Right lobe of liver (tissue), 6 donors: ENCODE measurements at regions not wholly inside any gene's neighbourhood (a gene's known extent, or its start where the extent isn't known, plus 50 kb on each side); places are given as distances from the start of the nearest gene placed in this dataset.

ENCODE experiments used
- ATAC-seq, 4 donors: fragments of 200-7000 bp; cut with Tn5 transposase; one replicate each; pipeline ENCODE4 v1.9.1; 2020; ENCODE audit warnings: mild to moderate bottlenecking in 4 of 4, moderate library complexity in 4 of 4
- DNase-seq, 3 donors: peaks; one replicate each; pipeline ENCODE4 v3.0.0-alpha.2; 2020
- H3K27ac ChIP-seq, 3 donors: fragments of 200-600 bp; one replicate each; pipeline ENCODE4 v1.8.0; 2022
- H3K27me3 ChIP-seq, 2 donors: fragments of 200-600 bp; one replicate each; pipeline ENCODE4 v1.8.0; 2022
- H3K36me3 ChIP-seq, 4 donors: fragments of 200-600 bp; sonication (generic) in 1 of 4; one replicate each; pipeline versions ENCODE4 v1.5.1 to v1.8.0; 2017 to 2022; ENCODE audit warnings: control low read depth in 1 of 4
- H3K4me1 ChIP-seq, 4 donors: fragments of 200-600 bp; sonication (generic) in 1 of 4; one replicate each; pipeline versions ENCODE4 v1.5.1 to v1.8.0; 2017 to 2022; ENCODE audit warnings: control low read depth in 1 of 4
- H3K4me3 ChIP-seq, 3 donors: fragments of 200-600 bp; one replicate each; pipeline ENCODE4 v1.8.0; 2022
- H3K9me3 ChIP-seq, 4 donors: fragments of 200-600 bp; sonication (generic) in 1 of 4; one replicate each; pipeline versions ENCODE4 v1.5.1 to v1.8.0; 2017 to 2022; ENCODE audit warnings: control low read depth in 1 of 4
- POLR2A ChIP-seq: fragments of 450-650 bp; IDR thresholded peaks from one replicate; pipeline ENCODE4 v1.6.1; 2017; ENCODE audit warnings: antibody characterized with exemption, mild to moderate bottlenecking
- WGBS: methylation state at CpG from one replicate; pipeline ENCODE4 v1.1.6; 2018; ENCODE audit warnings: low coverage, low lambda C conversion rate; ENCODE audit not compliant: insufficient coverage; ENCODE audit errors: missing lambda C conversion rate; 5-methylcytosine and 5-hydroxymethylcytosine counted together
- intact Hi-C, 2 donors: fragments of 100-400 bp; cut with DNase I; formaldehyde crosslinking; loops; one replicate each; pipeline versions ENCODE4 v1.11.2 to v1.14.1; 2022
- TF ChIP-seq, protein P1 (sequence below), 4 donors: fragments of 200-600 bp in 3 of 4; fragments of 450-650 bp in 1 of 4; IDR thresholded peaks; one replicate each; pipeline versions ENCODE4 v1.5.1 to v1.8.0; 2016 to 2022; ENCODE audit warnings: antibody characterized with exemption in 4 of 4, mild to moderate bottlenecking in 2 of 4
- donor health status: DM: no; HTN: yes; CAD: no.
- donor health status: DM: no; HTN: no; CAD: no.
- donor health status: DM: no; HTN: no; CAD: no.
- donor health status: DM: no; HTN: yes; CAD: no.
- donor health status: DM: no; HTN: yes; CAD: no.

- no peak for DNase-seq
- H3K9me3 ChIP-seq: no peaks in the 10 kb centered on the region
Measured at GRCh38 chr19:30815889-30816580, 443.9 kb downstream of the ZNF536 start.

GRCh38 chr19:30812099-30812678 lies 440.0 kb downstream of the ZNF536 start:
- no peaks in the 10 kb centered on the region for H3K36me3 ChIP-seq
- TF ChIP-seq POLR2A: no peak
- TF ChIP-seq, protein P1, sequence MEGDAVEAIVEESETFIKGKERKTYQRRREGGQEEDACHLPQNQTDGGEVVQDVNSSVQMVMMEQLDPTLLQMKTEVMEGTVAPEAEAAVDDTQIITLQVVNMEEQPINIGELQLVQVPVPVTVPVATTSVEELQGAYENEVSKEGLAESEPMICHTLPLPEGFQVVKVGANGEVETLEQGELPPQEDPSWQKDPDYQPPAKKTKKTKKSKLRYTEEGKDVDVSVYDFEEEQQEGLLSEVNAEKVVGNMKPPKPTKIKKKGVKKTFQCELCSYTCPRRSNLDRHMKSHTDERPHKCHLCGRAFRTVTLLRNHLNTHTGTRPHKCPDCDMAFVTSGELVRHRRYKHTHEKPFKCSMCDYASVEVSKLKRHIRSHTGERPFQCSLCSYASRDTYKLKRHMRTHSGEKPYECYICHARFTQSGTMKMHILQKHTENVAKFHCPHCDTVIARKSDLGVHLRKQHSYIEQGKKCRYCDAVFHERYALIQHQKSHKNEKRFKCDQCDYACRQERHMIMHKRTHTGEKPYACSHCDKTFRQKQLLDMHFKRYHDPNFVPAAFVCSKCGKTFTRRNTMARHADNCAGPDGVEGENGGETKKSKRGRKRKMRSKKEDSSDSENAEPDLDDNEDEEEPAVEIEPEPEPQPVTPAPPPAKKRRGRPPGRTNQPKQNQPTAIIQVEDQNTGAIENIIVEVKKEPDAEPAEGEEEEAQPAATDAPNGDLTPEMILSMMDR (IDR thresholded peaks at IDR 0.05): no peak
- H3K9me3 ChIP-seq: no peaks in the 10 kb centered on the region
- no peak for DNase-seq
- no peak overlapping the region for H3K4me3 ChIP-seq
- ATAC-seq: no peak
- no peaks in the 10 kb centered on the region for H3K4me1 ChIP-seq
- intact Hi-C loops: no loop called here
- H3K27me3 ChIP-seq: no peaks in the 10 kb centered on the region
- H3K27ac ChIP-seq: no peak overlapping the region
- WGBS: 23% methylated on average over 6 of the region's 8 CpGs

More at GRCh38 chr19:30815889-30816580, 443.9 kb downstream of the ZNF536 start:
- intact Hi-C loops: no loop called here
- no peaks in the 10 kb centered on the region for H3K27me3 ChIP-seq
- H3K4me1 ChIP-seq: no peaks in the 10 kb centered on the region
- no peaks in the 10 kb centered on the region for H3K36me3 ChIP-seq
- no peak overlapping the region for H3K4me3 ChIP-seq
- ATAC-seq: no peak
- H3K27ac ChIP-seq: no peak overlapping the region
- TF ChIP-seq POLR2A: no peak
- TF ChIP-seq, protein P1 (IDR thresholded peaks at IDR 0.05): no peak

DNA sequence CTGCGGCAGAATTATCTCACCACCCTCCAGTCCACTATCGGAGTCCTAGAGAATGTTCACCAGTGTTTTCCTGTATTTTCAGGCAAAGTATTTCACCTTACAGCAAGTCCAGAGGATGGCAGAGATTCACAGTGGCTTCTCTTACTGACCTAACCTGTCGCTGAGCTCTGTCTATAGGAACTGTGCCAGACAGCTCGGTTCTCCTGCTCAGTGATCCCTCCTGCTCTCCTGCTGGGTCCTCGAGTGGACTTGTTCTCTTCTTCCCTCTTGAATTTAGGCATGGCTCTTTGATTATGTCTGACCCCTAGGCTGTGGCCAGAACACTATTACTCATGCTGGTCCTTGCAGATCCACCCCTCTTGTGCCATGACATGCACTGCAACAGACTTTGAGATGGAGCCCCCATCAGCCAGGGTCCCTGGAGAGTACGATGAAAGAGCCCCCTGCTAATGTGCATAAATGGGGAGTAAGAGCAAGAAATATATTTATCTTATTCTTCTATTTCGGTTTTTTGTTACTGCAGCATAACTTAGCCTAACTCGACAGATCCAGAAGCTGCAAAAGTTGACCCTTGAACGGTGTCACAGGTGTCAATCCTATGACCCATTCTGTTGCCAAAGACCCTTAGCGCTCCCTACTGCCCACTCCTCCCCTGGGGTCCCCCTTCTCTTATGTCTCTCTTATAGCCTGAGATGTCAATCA lies 439.4 kb downstream of the ZNF536 start:
- no peak for ATAC-seq
- TF ChIP-seq POLR2A: no peak
- 47% methylated on average over 8 of the region's 10 CpGs for WGBS

GRCh38 chr19:30810726-30811125 lies 438.5 kb downstream of the ZNF536 start:
- no peak for ATAC-seq
- no peak for TF ChIP-seq POLR2A
- TF ChIP-seq, protein P1 (IDR thresholded peaks at IDR 0.05): no peak
- no peak overlapping the region for H3K27ac ChIP-seq
- no peaks in the 10 kb centered on the region for H3K9me3 ChIP-seq
- H3K27me3 ChIP-seq: no peaks in the 10 kb centered on the region
- H3K36me3 ChIP-seq: no peaks in the 10 kb centered on the region
- intact Hi-C loops: no loop called here
- 40% methylated on average over 4 of the region's 4 CpGs for WGBS
- DNase-seq: no peak
- H3K4me3 ChIP-seq: no peak overlapping the region
- no peaks in the 10 kb centered on the region for H3K4me1 ChIP-seq

More for the DNA sequence above, 439.4 kb downstream of the ZNF536 start:
- Histone ChIP-seq H3K27me3 (no peaks in the 10 kb centered on the region), H3K4me3 (no peak overlapping the region), H3K27ac (no peak overlapping the region), H3K9me3 (no peaks in the 10 kb centered on the region), H3K36me3 (no peaks in the 10 kb centered on the region), H3K4me1 (no peaks in the 10 kb centered on the region)
- intact Hi-C loops: no loop called here
- DNase-seq: no peak

DNA sequence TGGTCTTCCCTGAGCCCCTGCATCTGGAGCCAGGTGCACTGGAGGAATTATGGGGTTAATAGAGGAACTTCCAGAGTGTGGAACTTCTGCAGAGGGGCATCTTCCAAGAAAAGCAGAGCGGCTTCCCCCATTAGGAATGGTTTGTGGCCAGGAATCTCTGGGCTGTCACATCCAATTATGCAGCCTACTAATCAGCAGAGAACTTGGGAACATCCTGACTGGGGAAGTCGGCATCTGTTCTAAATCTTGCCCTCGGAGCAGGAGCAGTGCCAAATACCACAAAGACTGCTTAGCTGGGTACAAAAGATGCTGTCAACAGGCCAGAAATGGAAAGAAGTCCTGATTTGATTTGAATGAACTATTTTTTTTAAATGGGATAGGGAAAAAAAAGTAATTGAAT lies 435.1 kb downstream of the ZNF536 start:
- no peak for DNase-seq
- TF ChIP-seq POLR2A: no peak
- TF ChIP-seq, protein P1 (IDR thresholded peaks at IDR 0.05): no peak
- no peak for ATAC-seq
- Histone ChIP-seq H3K9me3 (no peaks in the 10 kb centered on the region), H3K4me3 (no peak overlapping the region), H3K27me3 (no peaks in the 10 kb centered on the region), H3K27ac (no peak overlapping the region), H3K36me3 (no peaks in the 10 kb centered on the region), H3K4me1 (no peaks in the 10 kb centered on the region)
- WGBS: 60% methylated on average over 3 of the region's 3 CpGs
- intact Hi-C loops: no loop called here
